NT2/D1 (cell line): ENCODE measurements at regions not wholly inside any gene's neighbourhood (a gene's known extent, or its start where the extent isn't known, plus 50 kb on each side); places are given as distances from the start of the nearest gene placed in this dataset.

Experiments used
- SUZ12 ChIP-seq: IDR thresholded peaks from 2 replicates; pipeline ENCODE4 v1.6.1; 2011; ENCODE audit not compliant: insufficient read length, insufficient read depth; ENCODE audit errors: extremely low read depth
- YY1 ChIP-seq: IDR thresholded peaks from 2 replicates; pipeline ENCODE4 v1.6.1; 2011; ENCODE audit not compliant: insufficient read length, insufficient read depth
- ZNF274 ChIP-seq: IDR thresholded peaks from 2 replicates; pipeline ENCODE4 v1.6.1; 2011; ENCODE audit warnings: mild to moderate bottlenecking, low read depth, low read length

- TF ChIP-seq ZNF274 (no peak), SUZ12 (no peak), YY1 (no peak)
Observed at GRCh38 chr14:54220704-54221431, 175.9 kb upstream of the CDKN3 start.
